SU-DHL-6 (cell line): ENCODE measurements at regions not wholly inside any gene's neighbourhood (a gene's known extent, or its start where the extent isn't known, plus 50 kb on each side); places are given as distances from the start of the nearest gene placed in this dataset.

Experiments used
- H2AFZ ChIP-seq: fragments of 200-600 bp; sonication (generic); 2 replicates; pipeline ENCODE4 v1.6.1; 2014; ENCODE audit warnings: low read depth, mild to moderate bottlenecking, moderate library complexity, mixed read lengths, antibody characterized with exemption, low read length; ENCODE audit not compliant: severe bottlenecking
- H3F3A ChIP-seq: fragments of 200-600 bp; shearing (Covaris generic); 2 replicates; pipeline ENCODE4 v1.6.0; 2016; ENCODE audit warnings: antibody characterized with exemption, mild to moderate bottlenecking; ENCODE audit not compliant: insufficient read depth
- H3K27ac ChIP-seq: fragments of 200-600 bp; sonication (generic); 2 replicates; pipeline ENCODE4 v1.5.1; 2016; ENCODE audit warnings: low read depth, mild to moderate bottlenecking, low read length, moderate library complexity, mixed read lengths
- H3K27me3 ChIP-seq: fragments of 200-600 bp; sonication (generic), shearing (Covaris generic); 2 replicates; pipeline ENCODE4 v1.6.0; 2014; ENCODE audit warnings: mild to moderate bottlenecking, low read length
- H3K36me3 ChIP-seq: fragments of 200-600 bp; sonication (generic); 2 replicates; pipeline ENCODE4 v1.6.1; 2014; ENCODE audit warnings: mild to moderate bottlenecking, low read length, mixed read lengths
- H3K4me2 ChIP-seq: fragments of 300-600, 200-600 bp; shearing (Covaris generic), sonication (generic); 2 replicates; pipeline ENCODE4 v1.6.0; 2014; ENCODE audit warnings: low read length, low read depth, mild to moderate bottlenecking; ENCODE audit not compliant: poor library complexity, severe bottlenecking
- H3K4me3 ChIP-seq: fragments of 200-600 bp; sonication (generic); 2 replicates; pipeline ENCODE4 v1.5.1; 2014; ENCODE audit warnings: antibody characterized with exemption, low read length, mild to moderate bottlenecking, mixed read lengths; ENCODE audit not compliant: insufficient read depth, poor library complexity, severe bottlenecking
- H3K79me2 ChIP-seq: fragments of 200-600 bp; sonication (generic); 2 replicates; pipeline ENCODE4 v1.6.1; 2014; ENCODE audit warnings: mild to moderate bottlenecking, low read length, moderate library complexity; ENCODE audit not compliant: insufficient read depth
- H3K9ac ChIP-seq: fragments of 200-600 bp; sonication (generic); 2 replicates; pipeline ENCODE4 v1.7.0; 2014; ENCODE audit warnings: mild to moderate bottlenecking, low read length
- H3K9me2 ChIP-seq: fragments of 200-600 bp; sonication (generic); replicated peaks from 2 replicates; pipeline ENCODE4 v1.6.1; 2014; ENCODE audit warnings: low read length; ENCODE audit not compliant: insufficient read depth
- H3K9me3 ChIP-seq: fragments of 200-600 bp; sonication (generic); 2 replicates; pipeline ENCODE4 v1.6.1; 2014; ENCODE audit warnings: low read length, mixed read lengths; ENCODE audit not compliant: insufficient read depth
- H4K20me1 ChIP-seq: fragments of 200-600 bp; sonication (generic); 2 replicates; pipeline ENCODE4 v1.6.1; 2014; ENCODE audit warnings: low read depth, mild to moderate bottlenecking, antibody characterized with exemption, low read length, moderate library complexity, mixed read lengths
- EZH2phosphoT487 ChIP-seq: fragments of 200-600 bp; sonication (generic), shearing (Covaris generic); conservative IDR thresholded peaks from 2 replicates; pipeline ENCODE4 v1.6.1; 2018; ENCODE audit warnings: mild to moderate bottlenecking, antibody characterized with exemption, low read length, moderate library complexity, mixed read lengths
- TF ChIP-seq, protein P1 (sequence below): fragments of 200-600 bp; sonication (generic); IDR thresholded peaks from one replicate; pipeline ENCODE4 v1.5.1; 2017; ENCODE audit warnings: antibody characterized with exemption, mild to moderate bottlenecking, low read length, moderate library complexity; ENCODE audit not compliant: insufficient read depth, poor library complexity, severe bottlenecking

DNA sequence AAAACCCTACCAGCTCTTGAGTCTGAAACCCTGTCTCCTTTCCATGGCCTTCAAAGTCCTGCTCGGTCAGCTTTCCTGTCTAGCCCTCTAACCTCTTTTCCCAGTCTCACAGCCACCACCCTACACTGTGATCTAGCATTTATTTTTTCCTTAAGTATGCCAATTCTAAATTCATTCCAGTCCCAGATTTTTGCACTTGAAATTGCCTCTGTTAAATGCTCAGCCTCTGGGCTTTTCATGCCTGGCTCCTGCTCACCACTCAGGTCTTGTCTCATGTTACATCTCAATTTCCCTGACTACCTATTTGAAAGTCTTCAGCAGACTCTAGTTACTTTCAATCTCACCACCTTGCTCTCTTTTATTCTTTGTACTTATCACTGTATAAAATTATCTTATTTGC lies 176.2 kb downstream of the ADGRL4 start:
- Histone ChIP-seq H3K9ac (no peak overlapping the region), H3K4me2 (no peak overlapping the region), H2AFZ (no peak overlapping the region), H3F3A (no peaks in the 10 kb centered on the region), H4K20me1 (no peaks in the 10 kb centered on the region), H3K27me3 (no peaks in the 10 kb centered on the region), H3K4me3 (no peak overlapping the region), H3K36me3 (no peaks in the 10 kb centered on the region), H3K79me2 (no peaks in the 10 kb centered on the region), H3K9me2 (no peaks in the 10 kb centered on the region; the same call in 1 of the 2 replicates), H3K9me3 (no peaks in the 10 kb centered on the region), H3K27ac (no peak overlapping the region)
- TF ChIP-seq EZH2phosphoT487, result no peak
- TF ChIP-seq, protein P1, sequence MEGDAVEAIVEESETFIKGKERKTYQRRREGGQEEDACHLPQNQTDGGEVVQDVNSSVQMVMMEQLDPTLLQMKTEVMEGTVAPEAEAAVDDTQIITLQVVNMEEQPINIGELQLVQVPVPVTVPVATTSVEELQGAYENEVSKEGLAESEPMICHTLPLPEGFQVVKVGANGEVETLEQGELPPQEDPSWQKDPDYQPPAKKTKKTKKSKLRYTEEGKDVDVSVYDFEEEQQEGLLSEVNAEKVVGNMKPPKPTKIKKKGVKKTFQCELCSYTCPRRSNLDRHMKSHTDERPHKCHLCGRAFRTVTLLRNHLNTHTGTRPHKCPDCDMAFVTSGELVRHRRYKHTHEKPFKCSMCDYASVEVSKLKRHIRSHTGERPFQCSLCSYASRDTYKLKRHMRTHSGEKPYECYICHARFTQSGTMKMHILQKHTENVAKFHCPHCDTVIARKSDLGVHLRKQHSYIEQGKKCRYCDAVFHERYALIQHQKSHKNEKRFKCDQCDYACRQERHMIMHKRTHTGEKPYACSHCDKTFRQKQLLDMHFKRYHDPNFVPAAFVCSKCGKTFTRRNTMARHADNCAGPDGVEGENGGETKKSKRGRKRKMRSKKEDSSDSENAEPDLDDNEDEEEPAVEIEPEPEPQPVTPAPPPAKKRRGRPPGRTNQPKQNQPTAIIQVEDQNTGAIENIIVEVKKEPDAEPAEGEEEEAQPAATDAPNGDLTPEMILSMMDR, result no peak

DNA sequence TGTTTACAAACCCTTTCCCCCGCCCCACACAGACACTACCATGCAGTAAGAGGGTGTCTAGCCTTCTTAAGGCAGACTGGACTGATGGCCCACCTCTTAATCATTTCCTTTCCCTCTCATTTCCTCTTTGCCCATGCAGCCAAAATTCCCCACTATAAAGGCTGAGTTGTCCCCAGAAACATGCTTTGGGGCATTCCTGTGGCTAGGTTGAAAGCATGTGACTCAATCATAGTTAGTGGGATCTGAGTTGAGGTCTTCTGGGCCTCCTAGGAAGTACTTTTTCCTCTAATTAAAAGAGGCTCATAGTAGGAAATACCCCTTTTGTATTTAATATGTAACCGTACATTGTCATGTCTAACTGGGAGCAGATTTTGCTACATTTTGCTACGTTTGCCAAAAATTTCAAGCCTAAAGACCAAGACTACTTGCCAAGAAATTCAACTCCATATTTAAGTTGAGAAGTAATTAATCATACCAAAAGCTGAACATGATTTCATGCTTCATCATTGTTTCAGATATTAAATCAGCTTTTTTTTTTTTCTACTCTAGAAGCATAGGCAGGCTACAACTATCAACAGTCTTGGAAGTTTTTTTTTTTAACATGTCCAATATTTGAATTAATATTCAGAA lies 174.7 kb downstream of the ADGRL4 start:
- Histone ChIP-seq H3K27ac (no peak overlapping the region), H3F3A (no peaks in the 10 kb centered on the region), H3K4me2 (no peak overlapping the region), H3K27me3 (no peaks in the 10 kb centered on the region), H3K9me3 (no peaks in the 10 kb centered on the region), H2AFZ (no peak overlapping the region), H3K9ac (no peak overlapping the region), H3K36me3 (no peaks in the 10 kb centered on the region), H4K20me1 (no peaks in the 10 kb centered on the region), H3K4me3 (no peak overlapping the region), H3K9me2 (no peaks in the 10 kb centered on the region; the same call in 1 of the 2 replicates), H3K79me2 (no peaks in the 10 kb centered on the region)
- TF ChIP-seq EZH2phosphoT487, result no peak
- TF ChIP-seq, protein P1, result no peak

DNA sequence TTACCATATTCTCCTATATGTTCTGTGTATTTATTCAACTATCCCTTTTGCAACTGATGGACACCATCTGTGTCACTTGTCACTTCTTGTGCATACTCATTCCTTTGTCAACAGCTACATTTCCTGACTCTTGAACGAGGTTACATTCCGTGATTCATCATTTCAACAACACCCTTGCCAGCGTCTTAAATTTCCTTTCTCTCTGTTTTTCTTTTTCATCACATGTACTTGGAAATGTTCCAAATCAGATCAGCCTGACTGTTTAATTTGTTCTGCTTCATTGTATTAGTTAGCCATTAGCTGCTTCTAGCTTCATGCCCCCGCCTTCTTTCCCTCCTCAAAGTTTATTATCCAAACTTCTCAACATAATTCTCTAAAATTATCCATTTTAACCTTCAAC lies 173.0 kb downstream of the ADGRL4 start:
- H3K4me2 ChIP-seq, result no peak overlapping the region
- no peaks in the 10 kb centered on the region for H3K27me3 ChIP-seq
- no peaks in the 10 kb centered on the region for H4K20me1 ChIP-seq
- H3K36me3 ChIP-seq, result no peaks in the 10 kb centered on the region
- H3K9me2 ChIP-seq, result no peaks in the 10 kb centered on the region
- no peak overlapping the region for H3K9ac ChIP-seq
- no peaks in the 10 kb centered on the region for H3F3A ChIP-seq
- H3K4me3 ChIP-seq, result no peak overlapping the region
- H3K9me3 ChIP-seq, result no peaks in the 10 kb centered on the region
- no peak overlapping the region for H2AFZ ChIP-seq
- no peaks in the 10 kb centered on the region for H3K79me2 ChIP-seq
- TF ChIP-seq, protein P1, result no peak
- TF ChIP-seq EZH2phosphoT487, result no peak
- H3K27ac ChIP-seq, result no peak overlapping the region
